ENCODE measurements at regions not wholly inside any gene's neighbourhood (a gene's known extent, or its start where the extent isn't known, plus 50 kb on each side); places are given as distances from the start of the nearest gene placed in this dataset.

- TF ChIP-seq CTCF (IDR thresholded peaks at IDR 0.05; ENCODE audit: insufficient read depth, low read length, poor library complexity, severe bottlenecking): no peak
- TF ChIP-seq EZH2phosphoT487 (conservative IDR thresholded peaks at IDR 0.05; ENCODE audit: low read length): no peak
Measured at GRCh38 chr7:35555934-35556333, 139.0 kb downstream of the HERPUD2 start.

Data from SU-DHL-6 (cell line).